GM18520 (cell line): ENCODE measurements at regions not wholly inside any gene's neighbourhood (a gene's known extent, or its start where the extent isn't known, plus 50 kb on each side); places are given as distances from the start of the nearest gene placed in this dataset.

ENCODE experiments used
- ATAC-seq: cut with Tn5 transposase; IDR thresholded peaks from one replicate; pipeline ENCODE4 v1.9.1; 2021; ENCODE audit not compliant: unreplicated experiment

- peak; percentile 6 for ATAC-seq
These were observed 50.2 kb upstream of the AKR1E2 start for GRCh38 chr10:4775808-4776207.

DNA sequence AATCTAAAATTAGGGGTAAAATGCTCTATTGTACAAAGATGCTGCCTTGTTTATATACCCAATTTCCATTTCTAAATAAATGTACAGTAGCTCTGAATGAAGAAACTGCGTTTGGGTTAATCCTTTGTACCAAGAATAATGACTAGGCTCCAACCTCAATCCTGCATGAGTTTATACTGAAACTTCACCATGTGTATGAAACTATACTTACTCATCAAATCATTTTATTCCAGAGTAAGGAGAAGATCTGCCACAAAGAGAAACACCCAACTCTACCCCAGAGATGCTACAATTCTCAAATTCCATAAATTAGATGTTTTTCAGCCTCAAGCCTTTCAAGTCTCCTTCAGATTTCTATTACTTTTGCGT, 53.8 kb upstream of the AKR1E2 start:
- no peak for ATAC-seq

GRCh38 chr10:4771554-4772201, 54.3 kb upstream of the AKR1E2 start:
- no peak for ATAC-seq

- no peak for ATAC-seq
These were observed 55.0 kb upstream of the AKR1E2 start for GRCh38 chr10:4770801-4771553.

- ATAC-seq: no peak
These were observed 57.6 kb upstream of the AKR1E2 start for GRCh38 chr10:4768416-4768815.

DNA sequence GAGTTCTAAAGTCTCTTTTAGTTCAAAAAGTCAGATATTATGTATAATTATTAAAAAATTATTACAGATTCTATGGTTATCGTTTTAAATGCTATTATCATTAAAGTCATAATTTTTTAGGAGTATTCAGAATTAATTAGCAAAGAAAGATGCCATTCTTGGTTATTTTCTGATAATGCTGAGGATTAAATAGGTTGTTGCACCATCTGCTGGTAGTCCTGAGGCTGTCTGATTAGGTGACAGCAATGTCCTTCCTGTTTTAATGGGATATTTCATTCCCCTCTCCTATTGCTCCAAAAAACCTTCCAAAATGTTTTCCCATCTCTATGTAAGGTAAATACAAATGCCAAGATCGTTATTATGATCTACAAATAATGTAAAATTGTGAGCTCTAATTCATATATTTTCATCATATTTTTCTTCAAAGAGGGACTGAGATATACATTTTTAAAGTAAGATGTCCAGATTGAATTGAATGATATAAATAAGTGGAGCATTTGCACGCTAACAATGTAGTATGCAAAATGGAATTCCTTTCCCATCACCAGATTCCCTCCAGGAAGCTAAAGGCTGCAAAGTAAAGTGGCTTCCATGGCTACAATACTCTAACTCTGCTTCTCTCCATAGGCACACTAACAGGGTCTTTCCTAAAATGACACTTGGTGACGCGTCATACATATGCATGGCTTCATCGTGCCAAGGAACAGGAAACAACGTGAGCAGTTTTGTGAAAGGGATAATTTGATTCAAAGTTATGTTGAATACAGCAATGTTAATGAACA, 58.8 kb upstream of the AKR1E2 start:
- no peak for ATAC-seq

DNA sequence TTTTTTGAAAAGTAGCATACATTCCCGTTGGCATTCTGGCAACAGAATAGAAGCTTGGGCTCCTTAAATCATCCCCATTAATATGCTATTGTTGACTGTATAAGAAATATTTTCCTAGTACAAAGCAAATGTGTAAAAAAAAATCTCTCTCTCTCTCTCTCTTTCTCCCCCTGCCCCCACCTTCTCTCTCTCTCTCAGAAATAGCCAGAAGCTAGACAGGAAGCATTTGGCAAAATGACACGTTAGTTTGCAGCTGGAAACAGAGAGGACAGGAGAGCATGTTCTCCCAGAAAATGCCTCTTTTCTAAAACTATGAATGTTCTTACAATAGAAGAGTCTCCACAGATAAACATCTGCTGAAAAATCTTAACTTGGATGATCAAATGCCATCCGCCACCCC, 59.6 kb upstream of the AKR1E2 start:
- no peak for ATAC-seq

DNA sequence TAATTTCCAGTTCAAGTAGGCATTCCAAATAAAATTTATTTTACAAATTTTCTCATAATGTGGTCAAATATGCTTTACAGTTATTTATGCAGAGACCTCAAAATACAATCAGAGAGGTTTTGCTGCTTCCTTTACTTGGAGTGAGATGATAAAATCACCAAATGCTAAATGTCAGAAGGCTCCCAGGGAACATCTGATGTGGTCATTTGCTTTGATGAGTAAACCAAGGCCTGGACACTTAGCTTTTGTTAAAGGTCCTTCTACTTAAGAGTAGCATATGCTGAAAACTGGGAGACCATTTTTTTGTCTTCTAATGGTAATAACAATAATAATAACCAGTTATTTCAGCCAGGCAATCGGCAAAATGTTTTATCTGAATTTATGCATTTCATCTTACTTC, 60.6 kb upstream of the AKR1E2 start:
- ATAC-seq: no peak

GRCh38 chr10:4763960-4764428, 62.0 kb upstream of the AKR1E2 start:
- no peak for ATAC-seq

- no peak for ATAC-seq
These were observed 62.5 kb upstream of the AKR1E2 start for GRCh38 chr10:4763513-4763912.

GRCh38 chr10:4758256-4758655, 67.8 kb upstream of the AKR1E2 start:
- ATAC-seq: no peak

GRCh38 chr10:4755286-4755989, 70.6 kb upstream of the AKR1E2 start:
- ATAC-seq: no peak

- no peak for ATAC-seq
These were observed 71.9 kb upstream of the AKR1E2 start for GRCh38 chr10:4754143-4754542.

GRCh38 chr10:4751211-4751610, 74.8 kb upstream of the AKR1E2 start:
- ATAC-seq: no peak

- ATAC-seq: no peak
These were observed 76.8 kb upstream of the AKR1E2 start for GRCh38 chr10:4749271-4749574.

DNA sequence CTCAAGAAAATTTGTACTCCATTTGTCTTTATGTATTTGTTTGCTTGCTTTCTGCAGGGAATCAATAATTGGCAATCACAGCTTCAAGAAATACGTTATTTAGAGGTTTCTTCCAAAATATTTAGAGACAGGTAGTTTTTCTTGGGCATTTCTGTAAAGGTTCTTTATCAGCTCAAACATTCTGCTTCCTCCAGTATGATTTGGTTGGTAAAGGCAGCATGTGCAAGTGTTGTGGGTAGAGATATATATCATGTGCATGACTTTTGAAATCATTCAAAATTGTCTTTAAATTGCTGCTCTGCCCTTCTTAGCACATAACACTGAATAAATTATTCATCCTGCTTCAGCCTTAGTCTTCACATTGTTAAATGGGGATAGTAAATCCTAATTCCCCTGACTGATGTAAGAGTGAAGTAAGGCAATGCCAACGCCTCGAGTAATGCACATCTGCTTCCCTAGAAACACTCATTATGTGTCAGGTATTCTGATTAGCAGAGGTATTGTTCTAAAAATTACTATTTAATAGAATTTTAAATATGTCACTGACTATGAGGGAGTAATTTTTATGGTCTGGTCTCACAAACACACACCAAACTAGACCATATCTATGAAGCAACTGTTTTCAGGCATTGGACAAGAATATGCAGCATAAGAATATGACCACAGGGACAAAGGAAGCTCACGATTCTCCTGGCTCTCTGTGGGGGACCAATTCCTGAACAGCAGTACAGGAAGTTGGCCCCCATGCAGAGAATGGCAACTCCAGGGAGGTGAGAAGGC, 77.3 kb upstream of the AKR1E2 start:
- no peak for ATAC-seq

DNA sequence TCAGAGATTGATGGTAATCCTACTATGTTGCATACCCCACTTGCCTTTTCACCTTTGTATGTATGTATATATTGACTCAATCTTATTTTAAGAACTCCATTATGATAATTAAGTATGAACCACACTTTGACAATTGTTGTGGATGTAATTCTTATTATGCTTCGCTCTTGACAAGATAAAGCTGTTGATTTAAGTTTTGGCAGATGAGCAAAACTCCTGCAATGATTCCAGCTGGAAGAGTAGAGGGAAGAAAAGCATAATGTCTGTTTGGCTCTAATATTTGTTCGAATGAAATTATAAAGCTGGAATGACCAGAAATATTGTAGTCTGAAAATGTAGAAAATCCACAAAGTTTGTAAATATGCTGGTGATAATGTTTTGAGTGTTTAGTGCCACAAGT, 83.8 kb upstream of the AKR1E2 start:
- no peak for ATAC-seq

GRCh38 chr10:4740471-4740870, 85.5 kb upstream of the AKR1E2 start:
- ATAC-seq: no peak

- ATAC-seq: no peak
These were observed 89.4 kb upstream of the AKR1E2 start for GRCh38 chr10:4736608-4737007.

DNA sequence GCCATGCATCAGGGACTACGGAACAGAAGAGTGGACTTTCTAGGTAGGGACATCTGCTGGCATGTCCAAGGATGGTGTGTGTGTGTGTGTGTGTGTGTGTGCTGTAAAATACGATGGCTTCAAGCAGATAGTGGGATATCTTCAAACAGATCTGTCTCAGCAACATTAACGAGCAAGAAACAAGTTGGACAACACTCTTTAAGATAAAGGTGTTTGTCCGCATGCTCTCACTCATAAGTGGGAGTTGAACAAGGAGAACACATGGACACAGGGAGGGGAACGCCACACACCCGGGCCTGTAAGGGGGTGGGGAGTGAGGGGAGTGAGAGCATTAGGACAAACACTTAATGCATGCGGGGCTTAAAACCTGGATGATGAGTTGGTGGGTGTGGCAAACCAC, 89.8 kb upstream of the AKR1E2 start:
- no peak for ATAC-seq

DNA sequence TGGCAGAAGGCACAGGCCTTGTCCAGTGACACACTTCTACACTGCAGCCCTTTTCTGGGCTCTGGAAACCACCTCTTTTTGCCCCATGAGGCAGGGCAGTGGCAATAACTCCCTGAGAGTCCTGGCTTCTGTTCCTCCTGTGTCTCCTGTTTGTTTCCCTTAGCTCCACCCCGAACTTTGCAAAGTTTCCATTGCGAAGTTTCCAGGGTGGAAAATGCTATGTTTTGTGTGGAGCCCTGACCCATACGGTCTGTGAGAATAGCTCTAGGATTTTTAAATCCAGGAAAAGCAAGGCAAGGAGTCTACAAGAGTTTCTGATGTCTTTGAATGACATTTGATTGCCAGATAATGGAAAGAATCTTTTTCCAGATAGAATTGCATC, 92.2 kb upstream of the AKR1E2 start:
- ATAC-seq: no peak
